ENCODE measurements at regions not wholly inside any gene's neighbourhood (a gene's known extent, or its start where the extent isn't known, plus 50 kb on each side); places are given as distances from the start of the nearest gene placed in this dataset.

DNA sequence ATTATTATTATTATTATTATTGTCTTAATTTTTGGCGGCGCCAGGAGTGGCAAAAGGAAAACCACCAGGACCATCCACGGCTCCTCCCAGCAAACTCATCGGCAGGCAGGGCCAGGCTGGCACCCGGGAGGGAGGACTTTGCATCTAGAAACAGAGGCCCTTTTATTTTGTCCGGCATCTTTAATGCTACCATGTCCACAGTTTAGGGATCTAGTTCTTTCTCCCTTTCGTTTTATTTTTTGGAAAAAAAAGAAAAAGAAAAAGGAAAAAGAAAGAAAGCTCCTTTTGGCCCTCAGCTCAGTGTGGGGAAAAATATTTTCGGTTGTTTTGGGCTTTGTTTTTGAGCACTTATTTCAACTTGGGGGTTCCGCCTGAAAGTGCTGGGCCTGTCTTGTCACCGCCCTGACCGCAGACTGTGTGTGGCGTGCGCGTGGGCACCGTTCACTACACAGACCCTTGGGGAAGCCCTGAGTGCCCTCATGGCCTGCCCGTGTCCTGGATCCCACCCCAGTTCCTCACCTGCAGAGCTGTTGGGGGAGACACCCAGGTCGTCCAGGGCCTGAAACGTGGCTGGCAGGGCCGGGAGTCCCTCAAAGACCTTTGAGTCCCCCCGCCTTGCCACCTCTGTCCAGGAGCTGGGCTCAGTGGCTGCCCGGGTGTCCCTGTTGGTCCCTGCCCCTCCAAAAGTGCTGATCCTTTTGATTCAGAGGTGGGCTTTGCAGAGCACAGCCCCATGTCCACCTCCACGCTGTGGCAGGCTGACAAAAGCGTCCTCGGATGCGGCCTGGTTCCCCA, 69.1 kb upstream of the PPARA start:
- Histone ChIP-seq H3K4me3 (ENCODE audit: low read length in 2 of 2) (no peak overlapping the region), H3K4me1 (ENCODE audit: control insufficient read depth in 2 of 2, insufficient read depth in 1 of 2, low read depth in 1 of 2, low read length in 2 of 2) (no peaks in the 10 kb centered on the region), H4K91ac (ENCODE audit: low read depth, low read length, poor library complexity) (no peak overlapping the region)

DNA sequence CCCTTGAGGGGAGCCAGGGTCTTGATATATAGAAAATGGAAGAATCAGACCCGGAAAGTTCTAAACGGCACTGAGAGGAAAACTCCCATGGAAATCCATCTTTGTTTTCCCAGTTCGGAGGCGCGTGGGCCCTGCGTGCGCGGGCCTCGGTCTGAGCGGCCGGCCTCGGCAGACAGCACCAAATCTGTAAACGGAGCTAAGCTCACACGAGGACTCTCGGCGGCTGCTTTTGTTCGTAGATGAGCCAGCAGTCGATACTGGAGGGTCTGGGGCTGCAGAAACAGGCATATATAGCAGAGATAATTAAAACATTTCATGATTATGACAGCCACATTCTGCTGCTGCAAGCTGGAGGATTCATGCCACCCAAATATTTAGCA, 68.5 kb upstream of the PPARA start:
- Histone ChIP-seq H2BK15ac (ENCODE audit: low read length) (no peak overlapping the region), H3K27me3 (ENCODE audit: control insufficient read depth in 3 of 3, insufficient read depth in 3 of 3, low read depth in 1 of 3, low read length in 3 of 3) (peaks cover 0 to 97% (median 34%) of the 10 kb centered on the region in 3 experiments), H3K4me2 (ENCODE audit: insufficient read depth, low read length, poor library complexity, severe bottlenecking) (no peak overlapping the region), H2BK5ac (ENCODE audit: low read length) (no peak overlapping the region), H2BK12ac (ENCODE audit: low read length) (no peak overlapping the region), H3K4ac (ENCODE audit: low read length) (no peak overlapping the region), H4K91ac (ENCODE audit: low read depth, low read length, poor library complexity) (no peak overlapping the region), H3K79me1 (ENCODE audit: low read depth, low read length) (peaks cover 1% of the 10 kb centered on the region), H2AFZ (ENCODE audit: low read length) (no peak overlapping the region), H3K9me3 (replicated peaks in 1 of 2; ENCODE audit: control insufficient read depth in 2 of 2, insufficient read depth in 1 of 2, low read depth in 1 of 2, low read length in 2 of 2) (no peaks in the 10 kb centered on the region), H3K4me3 (ENCODE audit: low read length in 2 of 2) (no peak overlapping the region), H3K36me3 (replicated peaks in 1 of 2; ENCODE audit: control insufficient read depth in 2 of 2, insufficient read depth in 2 of 2, low read length in 2 of 2) (no peaks in the 10 kb centered on the region), H2AK5ac (ENCODE audit: low read depth, low read length) (no peak overlapping the region), H3K23ac (ENCODE audit: low read depth, low read length, poor library complexity) (peak overlapping the region; percentile 89), H3K9ac (ENCODE audit: low read depth, low read length, poor library complexity) (no peak overlapping the region), H3K27ac (replicated peaks; ENCODE audit: low read length) (no peak overlapping the region), H3K14ac (ENCODE audit: low read length) (no peak overlapping the region), H4K8ac (ENCODE audit: low read depth, low read length) (no peak overlapping the region), H3K18ac (ENCODE audit: low read length) (no peak overlapping the region), H3K4me1 (ENCODE audit: control insufficient read depth in 2 of 2, insufficient read depth in 1 of 2, low read depth in 1 of 2, low read length in 2 of 2) (no peaks in the 10 kb centered on the region), H2BK120ac (ENCODE audit: low read depth, low read length) (no peak overlapping the region)
- no CpG with 5 or more reads among the region's 18 CpGs for WGBS, 2 donors (ENCODE audit: extremely low coverage in 2 of 2, insufficient read length in 2 of 2, insufficient replicate concordance in 1 of 2)
- no peak for DNase-seq (ENCODE audit: low spot score)

More for the DNA sequence above, 69.1 kb upstream of the PPARA start:
- Histone ChIP-seq H3K23ac (ENCODE audit: low read depth, low read length, poor library complexity) (peak overlapping the region; percentile 89), H2BK12ac (ENCODE audit: low read length) (no peak overlapping the region), H3K36me3 (replicated peaks in 1 of 2; ENCODE audit: control insufficient read depth in 2 of 2, insufficient read depth in 2 of 2, low read length in 2 of 2) (no peaks in the 10 kb centered on the region), H2AFZ (ENCODE audit: low read length) (no peak overlapping the region), H3K9me3 (replicated peaks in 1 of 2; ENCODE audit: control insufficient read depth in 2 of 2, insufficient read depth in 1 of 2, low read depth in 1 of 2, low read length in 2 of 2) (no peaks in the 10 kb centered on the region), H3K79me1 (ENCODE audit: low read depth, low read length) (peaks cover 1% of the 10 kb centered on the region), H3K27me3 (ENCODE audit: control insufficient read depth in 3 of 3, insufficient read depth in 3 of 3, low read depth in 1 of 3, low read length in 3 of 3) (peaks cover 2 to 97% (median 40%) of the 10 kb centered on the region in 3 experiments), H3K9ac (ENCODE audit: low read depth, low read length, poor library complexity) (peak overlapping the region; percentile 63), H3K27ac (replicated peaks; ENCODE audit: low read length) (no peak overlapping the region), H3K4me2 (ENCODE audit: insufficient read depth, low read length, poor library complexity, severe bottlenecking) (no peak overlapping the region), H4K8ac (ENCODE audit: low read depth, low read length) (no peak overlapping the region), H2AK5ac (ENCODE audit: low read depth, low read length) (no peak overlapping the region), H3K4ac (ENCODE audit: low read length) (no peak overlapping the region), H2BK5ac (ENCODE audit: low read length) (no peak overlapping the region), H3K18ac (ENCODE audit: low read length) (no peak overlapping the region), H2BK120ac (ENCODE audit: low read depth, low read length) (no peak overlapping the region), H3K14ac (ENCODE audit: low read length) (peak overlapping the region; percentile 31), H2BK15ac (ENCODE audit: low read length) (no peak overlapping the region)
- WGBS, 2 donors (ENCODE audit: extremely low coverage in 2 of 2, insufficient read length in 2 of 2, insufficient replicate concordance in 1 of 2), result no CpG with 5 or more reads among the region's 25 CpGs
- DNase-seq (ENCODE audit: low spot score), result no peak

DNA sequence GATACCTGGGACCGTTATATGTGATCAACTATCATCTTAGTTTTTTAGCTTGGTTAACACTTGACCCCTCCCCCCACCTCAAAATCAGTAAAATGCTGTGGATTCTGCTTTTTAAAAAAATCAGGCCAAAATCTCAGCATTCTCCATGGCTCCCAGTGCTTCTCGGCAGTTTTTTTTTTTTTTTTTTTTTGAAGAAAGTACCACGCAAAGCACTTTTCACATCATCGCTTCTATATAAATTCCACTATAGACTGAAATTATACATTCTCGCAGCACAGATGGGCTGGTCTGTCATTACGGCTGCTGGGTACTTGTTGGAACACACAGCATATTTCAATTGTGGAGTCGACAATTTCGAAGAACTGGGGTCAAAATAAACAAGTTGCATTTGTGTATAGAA, 67.7 kb upstream of the PPARA start:
- peaks cover 0 to 3% of the 10 kb centered on the region in 2 donors for H3K4me1 ChIP-seq (ENCODE audit: control insufficient read depth in 2 of 2, insufficient read depth in 1 of 2, low read depth in 1 of 2, low read length in 2 of 2)
- no peak overlapping the region for H2AFZ ChIP-seq (ENCODE audit: low read length)
- no peak overlapping the region for H2BK120ac ChIP-seq (ENCODE audit: low read depth, low read length)
- H3K14ac ChIP-seq (ENCODE audit: low read length), result no peak overlapping the region
- WGBS, 2 donors (ENCODE audit: extremely low coverage in 2 of 2, insufficient read length in 2 of 2, insufficient replicate concordance in 1 of 2), result no CpG with 5 or more reads among the region's 8 CpGs
- H3K4ac ChIP-seq (ENCODE audit: low read length), result no peak overlapping the region
- no peaks in the 10 kb centered on the region for H3K9me3 ChIP-seq (replicated peaks in 1 of 2; ENCODE audit: control insufficient read depth in 2 of 2, insufficient read depth in 1 of 2, low read depth in 1 of 2, low read length in 2 of 2)
- H3K9ac ChIP-seq (ENCODE audit: low read depth, low read length, poor library complexity), result no peak overlapping the region
- H4K8ac ChIP-seq (ENCODE audit: low read depth, low read length), result no peak overlapping the region
- no peak overlapping the region for H3K4me3 ChIP-seq (ENCODE audit: low read length in 2 of 2)
- H3K18ac ChIP-seq (ENCODE audit: low read length), result no peak overlapping the region
- H2BK15ac ChIP-seq (ENCODE audit: low read length), result no peak overlapping the region
- peaks cover 1% of the 10 kb centered on the region for H3K79me1 ChIP-seq (ENCODE audit: low read depth, low read length)
- no peak overlapping the region for H2BK5ac ChIP-seq (ENCODE audit: low read length)
- H3K27me3 ChIP-seq (ENCODE audit: control insufficient read depth in 3 of 3, insufficient read depth in 3 of 3, low read depth in 1 of 3, low read length in 3 of 3), result peaks cover 0 to 97% (median 29%) of the 10 kb centered on the region in 3 experiments
- H3K27ac ChIP-seq (replicated peaks; ENCODE audit: low read length), result no peak overlapping the region
- no peak overlapping the region for H3K23ac ChIP-seq (ENCODE audit: low read depth, low read length, poor library complexity)
- no peaks in the 10 kb centered on the region for H3K36me3 ChIP-seq (replicated peaks in 1 of 2; ENCODE audit: control insufficient read depth in 2 of 2, insufficient read depth in 2 of 2, low read length in 2 of 2)
- H3K4me2 ChIP-seq (ENCODE audit: insufficient read depth, low read length, poor library complexity, severe bottlenecking), result no peak overlapping the region
- DNase-seq (ENCODE audit: low spot score), result no peak
- no peak overlapping the region for H4K91ac ChIP-seq (ENCODE audit: low read depth, low read length, poor library complexity)
- no peak overlapping the region for H2AK5ac ChIP-seq (ENCODE audit: low read depth, low read length)
- no peak overlapping the region for H2BK12ac ChIP-seq (ENCODE audit: low read length)

DNA sequence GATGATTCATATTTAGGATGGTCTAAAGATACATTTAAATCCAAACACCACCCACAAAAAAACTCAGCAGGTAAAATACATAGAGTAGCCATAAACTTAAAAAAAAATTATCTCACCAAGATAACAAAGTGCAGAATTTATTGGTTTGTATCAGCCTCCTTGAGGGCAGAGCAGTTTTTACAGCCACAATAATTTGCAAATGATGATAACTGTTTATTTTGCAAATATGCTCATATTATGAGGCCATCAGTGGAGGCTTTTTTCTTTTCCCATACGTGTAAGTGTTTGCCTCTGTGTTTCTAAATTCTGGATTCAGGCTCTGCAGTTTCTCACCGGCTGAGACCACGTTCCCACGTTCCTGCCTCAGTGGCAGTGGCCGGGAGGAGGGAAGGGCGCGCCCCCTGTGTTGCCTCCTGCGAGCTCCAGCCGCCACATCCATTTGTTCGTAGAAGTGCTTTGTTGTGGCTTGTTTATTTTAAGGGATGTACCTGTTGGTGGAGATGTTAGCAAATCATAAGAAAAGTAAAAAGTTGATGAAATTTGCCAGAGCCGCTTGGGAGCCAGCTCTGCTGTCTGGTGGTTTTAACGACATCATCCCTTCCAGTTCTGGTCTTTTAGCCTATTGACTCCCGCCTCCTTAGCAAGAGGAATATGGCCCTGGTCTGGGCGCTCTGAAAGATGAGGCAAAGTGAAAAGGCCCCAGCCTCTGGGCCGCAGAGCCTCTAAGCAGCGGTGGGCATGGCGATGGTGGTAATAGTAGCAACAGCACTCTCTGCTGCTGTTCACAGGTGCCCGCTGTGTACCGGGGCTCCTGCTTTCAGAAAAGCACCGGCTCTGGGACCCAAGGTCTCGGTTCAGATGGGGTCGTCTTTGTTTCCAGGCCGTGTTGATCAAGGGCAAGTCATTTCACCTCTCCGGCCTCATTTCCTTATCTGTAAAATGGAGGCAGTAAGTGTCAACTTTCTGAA, 66.7 kb upstream of the PPARA start:
- DNase-seq (ENCODE audit: low spot score), result no peak
- no peak overlapping the region for H3K14ac ChIP-seq (ENCODE audit: low read length)
- no peak overlapping the region for H2BK5ac ChIP-seq (ENCODE audit: low read length)
- no peak overlapping the region for H2AFZ ChIP-seq (ENCODE audit: low read length)
- no peak overlapping the region for H2BK120ac ChIP-seq (ENCODE audit: low read depth, low read length)
- no peak overlapping the region for H3K4ac ChIP-seq (ENCODE audit: low read length)
- H4K91ac ChIP-seq (ENCODE audit: low read depth, low read length, poor library complexity), result no peak overlapping the region
- no peak overlapping the region for H2BK12ac ChIP-seq (ENCODE audit: low read length)
- H3K23ac ChIP-seq (ENCODE audit: low read depth, low read length, poor library complexity), result no peak overlapping the region
- peaks cover 0 to 5% of the 10 kb centered on the region in 2 donors for H3K4me1 ChIP-seq (ENCODE audit: control insufficient read depth in 2 of 2, insufficient read depth in 1 of 2, low read depth in 1 of 2, low read length in 2 of 2)
- H3K18ac ChIP-seq (ENCODE audit: low read length), result no peak overlapping the region
- peaks cover 1% of the 10 kb centered on the region for H3K79me1 ChIP-seq (ENCODE audit: low read depth, low read length)
- H3K36me3 ChIP-seq (replicated peaks in 1 of 2; ENCODE audit: control insufficient read depth in 2 of 2, insufficient read depth in 2 of 2, low read length in 2 of 2), result no peaks in the 10 kb centered on the region
- no peak overlapping the region for H4K8ac ChIP-seq (ENCODE audit: low read depth, low read length)
- no peak overlapping the region for H3K4me2 ChIP-seq (ENCODE audit: insufficient read depth, low read length, poor library complexity, severe bottlenecking)
- H3K4me3 ChIP-seq (ENCODE audit: low read length in 2 of 2), result no peak overlapping the region
- no peak overlapping the region for H2BK15ac ChIP-seq (ENCODE audit: low read length)
- no CpG with 5 or more reads among the region's 24 CpGs for WGBS, 2 donors (ENCODE audit: extremely low coverage in 2 of 2, insufficient read length in 2 of 2, insufficient replicate concordance in 1 of 2)
- H2AK5ac ChIP-seq (ENCODE audit: low read depth, low read length), result no peak overlapping the region
- H3K9me3 ChIP-seq (replicated peaks in 1 of 2; ENCODE audit: control insufficient read depth in 2 of 2, insufficient read depth in 1 of 2, low read depth in 1 of 2, low read length in 2 of 2), result no peaks in the 10 kb centered on the region
- no peak overlapping the region for H3K9ac ChIP-seq (ENCODE audit: low read depth, low read length, poor library complexity)
- H3K27me3 ChIP-seq (ENCODE audit: control insufficient read depth in 3 of 3, insufficient read depth in 3 of 3, low read depth in 1 of 3, low read length in 3 of 3), result peaks cover 0 to 96% (median 20%) of the 10 kb centered on the region in 3 experiments
- H3K27ac ChIP-seq (replicated peaks; ENCODE audit: low read length), result no peak overlapping the region
